ENCODE measurements at regions not wholly inside any gene's neighbourhood (a gene's known extent, or its start where the extent isn't known, plus 50 kb on each side); places are given as distances from the start of the nearest gene placed in this dataset.

- DNase-seq = no peak
These were observed 242.5 kb upstream of the KCNG1 start for GRCh38 chr20:51265361-51265760.

GRCh38 chr20:51262240-51262639, 239.3 kb upstream of the KCNG1 start:
- no peak for DNase-seq

- no peak for DNase-seq
These were observed 236.5 kb upstream of the KCNG1 start for GRCh38 chr20:51259455-51259854.

GRCh38 chr20:51258582-51259165, 235.8 kb upstream of the KCNG1 start:
- no peak for DNase-seq

- no peak for DNase-seq
These were observed 232.5 kb upstream of the KCNG1 start for GRCh38 chr20:51255417-51255816.

- DNase-seq = no peak
These were observed 230.4 kb upstream of the KCNG1 start for GRCh38 chr20:51253280-51253679.

- no peak for DNase-seq
These were observed 226.9 kb upstream of the KCNG1 start for GRCh38 chr20:51249781-51250180.

GRCh38 chr20:51249215-51249614, 226.3 kb upstream of the KCNG1 start:
- no peak for DNase-seq

GRCh38 chr20:51244466-51244865, 221.6 kb upstream of the KCNG1 start:
- no peak for DNase-seq

GRCh38 chr20:51238675-51239305, 215.9 kb upstream of the KCNG1 start:
- no peak for DNase-seq

- no peak for DNase-seq
These were observed 214.9 kb upstream of the KCNG1 start for GRCh38 chr20:51237791-51238190.

GRCh38 chr20:51237278-51237677, 214.4 kb upstream of the KCNG1 start:
- DNase-seq = no peak

GRCh38 chr20:51236421-51236820, 213.5 kb upstream of the KCNG1 start:
- no peak for DNase-seq

GRCh38 chr20:51233345-51233744, 210.4 kb upstream of the KCNG1 start:
- DNase-seq = no peak

- DNase-seq = no peak
These were observed 207.8 kb upstream of the KCNG1 start for GRCh38 chr20:51230727-51231126.

GRCh38 chr20:51228763-51229162, 205.9 kb upstream of the KCNG1 start:
- no peak for DNase-seq

- DNase-seq = no peak
These were observed 204.8 kb upstream of the KCNG1 start for GRCh38 chr20:51227744-51228143.

- no peak for DNase-seq
These were observed 200.3 kb upstream of the KCNG1 start for GRCh38 chr20:51223183-51223720.

GRCh38 chr20:51221791-51222408, 199.0 kb upstream of the KCNG1 start:
- DNase-seq = no peak

GRCh38 chr20:51221103-51221502, 198.2 kb upstream of the KCNG1 start:
- DNase-seq = no peak

- DNase-seq = no peak
These were observed 197.4 kb upstream of the KCNG1 start for GRCh38 chr20:51220293-51220706.

GRCh38 chr20:51219544-51219943, 196.6 kb upstream of the KCNG1 start:
- DNase-seq = no peak

- DNase-seq = peak; percentile 84
These were observed 195.7 kb upstream of the KCNG1 start for GRCh38 chr20:51218603-51219002.

GRCh38 chr20:51217347-51218045, 194.6 kb upstream of the KCNG1 start:
- DNase-seq = no peak
